Uterus (tissue), 3 donors: ENCODE measurements at regions not wholly inside any gene's neighbourhood (a gene's known extent, or its start where the extent isn't known, plus 50 kb on each side); places are given as distances from the start of the nearest gene placed in this dataset.

ENCODE experiments used
- DNase-seq, 2 donors: peaks; one replicate each; pipeline ENCODE4 v3.0.0-alpha.2; 2019 to 2020
- H3K27ac ChIP-seq, 2 donors: fragments of 200-600 bp; sonication (generic); 1 replicate in 1 of 2; 2 replicates in 1 of 2; pipeline ENCODE4 v1.5.1; 2016 to 2018
- H3K27me3 ChIP-seq, 2 donors: fragments of 200-600 bp; sonication (generic); one replicate each; pipeline ENCODE4 v1.5.1; 2018 to 2019; ENCODE audit warnings: control low read depth in 1 of 2
- H3K36me3 ChIP-seq, 2 donors: fragments of 200-600 bp; sonication (generic); one replicate each; pipeline ENCODE4 v1.5.1; 2019; ENCODE audit warnings: control low read depth in 1 of 2
- H3K4me1 ChIP-seq, 2 donors: fragments of 200-600 bp; sonication (generic); one replicate each; pipeline ENCODE4 v1.5.1; 2018 to 2019; ENCODE audit warnings: control low read depth in 1 of 2
- H3K4me3 ChIP-seq, 2 donors: fragments of 200-600 bp; sonication (generic); 1 replicate in 1 of 2; 2 replicates in 1 of 2; pipeline ENCODE4 v1.5.1; 2018 to 2019; ENCODE audit warnings: mild to moderate bottlenecking in 1 of 2
- H3K9me3 ChIP-seq, 2 donors: fragments of 200-600 bp; sonication (generic); one replicate each; pipeline ENCODE4 v1.5.1; 2019; ENCODE audit warnings: control low read depth in 1 of 2
- POLR2A ChIP-seq, 2 donors: fragments of 450-650 bp; IDR thresholded peaks; one replicate each; pipeline ENCODE4 v1.6.1; 2016; ENCODE audit warnings: antibody characterized with exemption in 2 of 2, mild to moderate bottlenecking in 1 of 2, moderate library complexity in 1 of 2
- intact Hi-C: fragments of 100-400 bp; cut with DNase I; formaldehyde crosslinking; loops from one replicate; pipeline ENCODE4 v1.15.1; 2023; ENCODE audit warnings: low total_unique reads
- TF ChIP-seq, protein P1 (sequence below), 4 experiments: fragments of 200-600 bp in 2 of 4; fragments of 450-650 bp in 2 of 4; sonication (generic) in 2 of 4; IDR thresholded peaks; one replicate each; pipeline ENCODE4 v1.5.1; 2016 to 2019; ENCODE audit warnings: antibody characterized with exemption in 4 of 4, mild to moderate bottlenecking in 2 of 4, moderate library complexity in 1 of 4
- donor health status: DM: yes; HTN: yes; CAD: no.

DNA sequence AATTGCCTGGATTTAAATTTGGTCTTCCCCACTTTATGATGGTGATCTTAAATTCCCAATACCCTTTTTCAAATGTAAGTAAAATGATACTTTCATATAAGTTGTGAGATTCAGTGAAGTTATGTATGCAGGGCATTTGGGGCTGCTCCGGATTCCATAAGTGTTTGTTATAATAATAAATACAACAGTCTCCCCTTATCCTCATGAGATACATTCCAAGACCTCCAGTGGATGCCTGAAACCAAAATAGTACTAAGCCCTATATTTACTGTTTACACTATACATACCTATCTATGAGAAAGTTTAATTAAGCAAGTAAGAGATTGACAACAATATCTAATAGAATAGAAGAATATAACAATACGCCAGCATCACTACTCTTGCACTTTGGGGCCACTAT lies 2237.8 kb downstream of the PCDH9 start:
- TF ChIP-seq, protein P1, sequence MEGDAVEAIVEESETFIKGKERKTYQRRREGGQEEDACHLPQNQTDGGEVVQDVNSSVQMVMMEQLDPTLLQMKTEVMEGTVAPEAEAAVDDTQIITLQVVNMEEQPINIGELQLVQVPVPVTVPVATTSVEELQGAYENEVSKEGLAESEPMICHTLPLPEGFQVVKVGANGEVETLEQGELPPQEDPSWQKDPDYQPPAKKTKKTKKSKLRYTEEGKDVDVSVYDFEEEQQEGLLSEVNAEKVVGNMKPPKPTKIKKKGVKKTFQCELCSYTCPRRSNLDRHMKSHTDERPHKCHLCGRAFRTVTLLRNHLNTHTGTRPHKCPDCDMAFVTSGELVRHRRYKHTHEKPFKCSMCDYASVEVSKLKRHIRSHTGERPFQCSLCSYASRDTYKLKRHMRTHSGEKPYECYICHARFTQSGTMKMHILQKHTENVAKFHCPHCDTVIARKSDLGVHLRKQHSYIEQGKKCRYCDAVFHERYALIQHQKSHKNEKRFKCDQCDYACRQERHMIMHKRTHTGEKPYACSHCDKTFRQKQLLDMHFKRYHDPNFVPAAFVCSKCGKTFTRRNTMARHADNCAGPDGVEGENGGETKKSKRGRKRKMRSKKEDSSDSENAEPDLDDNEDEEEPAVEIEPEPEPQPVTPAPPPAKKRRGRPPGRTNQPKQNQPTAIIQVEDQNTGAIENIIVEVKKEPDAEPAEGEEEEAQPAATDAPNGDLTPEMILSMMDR (IDR thresholded peaks at IDR 0.05), result no peak
- TF ChIP-seq POLR2A (IDR thresholded peaks at IDR 0.05), result no peak
- Histone ChIP-seq H3K36me3 (no peaks in the 10 kb centered on the region), H3K9me3 (no peaks in the 10 kb centered on the region), H3K27ac (no peak overlapping the region), H3K27me3 (no peaks in the 10 kb centered on the region), H3K4me3 (no peak overlapping the region), H3K4me1 (no peaks in the 10 kb centered on the region)
- intact Hi-C loops, result no loop called here
- no peak for DNase-seq

DNA sequence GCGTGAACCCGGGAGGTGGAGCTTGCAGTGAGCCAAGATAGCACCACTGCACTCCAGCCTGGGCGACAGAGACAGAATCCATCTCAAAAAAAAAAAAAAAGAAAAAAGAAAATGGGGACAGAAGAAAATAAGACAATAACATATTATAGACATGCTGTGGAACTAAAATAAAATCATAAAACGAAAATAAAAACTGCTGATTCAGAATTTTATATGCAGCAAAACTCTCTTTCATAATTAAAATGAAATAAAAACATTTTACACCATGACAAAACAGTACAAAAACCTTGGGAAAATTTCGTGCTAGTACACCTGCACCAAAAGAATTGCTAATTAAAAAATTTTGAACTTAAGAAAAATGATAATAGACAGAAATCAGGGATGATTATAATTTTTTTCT lies 2245.1 kb downstream of the PCDH9 start:
- Histone ChIP-seq H3K27ac (no peak overlapping the region), H3K36me3 (no peaks in the 10 kb centered on the region), H3K9me3 (no peaks in the 10 kb centered on the region), H3K4me1 (no peaks in the 10 kb centered on the region), H3K27me3 (no peaks in the 10 kb centered on the region), H3K4me3 (no peak overlapping the region)
- intact Hi-C loops, result no loop called here
- DNase-seq, result no peak
- no peak for TF ChIP-seq POLR2A (IDR thresholded peaks at IDR 0.05)
- TF ChIP-seq, protein P1 (IDR thresholded peaks at IDR 0.05), result no peak

DNA sequence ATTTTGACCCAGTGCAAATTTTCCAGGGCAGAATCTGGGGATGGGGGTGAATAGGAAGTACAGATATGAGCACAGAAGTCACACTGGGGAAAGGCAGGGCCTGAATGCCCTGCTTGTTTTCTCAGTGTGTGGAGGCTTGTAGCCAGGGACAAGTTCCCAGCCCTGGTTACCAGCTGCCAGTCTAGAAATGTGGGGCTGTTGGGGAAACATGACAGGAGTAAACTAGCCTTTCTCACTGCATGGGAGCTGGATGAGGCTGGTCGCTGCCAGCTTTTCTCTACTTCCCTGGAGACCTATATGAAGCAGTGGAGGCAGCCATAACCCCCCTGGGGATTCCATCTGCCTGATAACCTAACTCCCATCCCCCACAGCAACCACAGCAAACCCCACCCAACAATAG lies 2267.7 kb downstream of the PCDH9 start:
- Histone ChIP-seq H3K27ac (no peak overlapping the region), H3K36me3 (no peaks in the 10 kb centered on the region), H3K9me3 (no peaks in the 10 kb centered on the region), H3K4me3 (no peak overlapping the region), H3K4me1 (no peaks in the 10 kb centered on the region), H3K27me3 (no peaks in the 10 kb centered on the region)
- intact Hi-C loops, result no loop called here
- TF ChIP-seq POLR2A (IDR thresholded peaks at IDR 0.05), result no peak
- TF ChIP-seq, protein P1 (IDR thresholded peaks at IDR 0.05), result no peak
- DNase-seq, result no peak

DNA sequence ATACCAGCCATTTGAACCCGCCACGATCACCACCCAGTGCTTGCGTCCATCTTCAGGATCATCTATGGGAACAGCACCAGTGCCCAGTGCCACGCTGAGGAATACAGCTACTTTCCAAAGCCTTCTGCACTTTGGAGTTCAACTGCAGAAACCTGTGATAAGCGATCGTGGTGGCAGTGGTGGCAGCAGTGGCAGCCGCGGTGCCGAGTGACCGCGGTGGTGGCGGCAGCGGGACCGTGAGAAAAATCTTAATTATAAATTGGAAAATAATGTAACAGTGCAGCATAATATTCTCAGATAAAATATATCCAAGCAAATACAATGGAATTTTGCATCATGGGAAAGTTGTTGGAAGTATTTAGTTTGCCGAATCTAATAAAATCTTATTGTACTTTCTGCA lies 2270.9 kb downstream of the PCDH9 start:
- TF ChIP-seq, protein P1 (IDR thresholded peaks at IDR 0.05), result no peak
- no peak for TF ChIP-seq POLR2A (IDR thresholded peaks at IDR 0.05)
- H3K4me3 ChIP-seq, result no peak overlapping the region
- no peaks in the 10 kb centered on the region for H3K4me1 ChIP-seq
- intact Hi-C loops, result no loop called here
- no peaks in the 10 kb centered on the region for H3K27me3 ChIP-seq
- no peak for DNase-seq
- H3K27ac ChIP-seq, result no peak overlapping the region
- H3K9me3 ChIP-seq, result no peaks in the 10 kb centered on the region
- H3K36me3 ChIP-seq, result no peaks in the 10 kb centered on the region

DNA sequence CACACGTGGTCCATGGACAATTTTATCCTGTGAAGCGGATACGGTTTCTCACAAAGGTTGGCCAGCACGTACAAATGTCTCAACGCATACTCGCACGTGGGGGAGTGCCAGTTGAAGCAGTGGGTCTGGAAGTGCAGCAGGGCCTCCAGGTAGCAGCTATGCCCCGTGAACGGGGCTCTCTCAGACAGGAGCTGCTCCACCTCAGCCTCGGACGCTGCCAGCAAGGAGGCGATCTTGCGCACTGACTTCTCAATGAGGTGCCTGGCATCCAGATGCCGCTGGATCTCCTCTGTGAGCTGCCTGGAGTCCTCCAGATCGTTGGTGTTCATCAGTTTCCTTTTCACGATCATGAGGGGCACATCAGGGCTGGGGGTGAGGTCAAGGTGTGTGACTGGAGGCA lies 2272.0 kb downstream of the PCDH9 start:
- intact Hi-C loops, result no loop called here
- TF ChIP-seq, protein P1 (IDR thresholded peaks at IDR 0.05), result no peak
- TF ChIP-seq POLR2A (IDR thresholded peaks at IDR 0.05), result no peak
- Histone ChIP-seq H3K4me3 (no peak overlapping the region), H3K27me3 (no peaks in the 10 kb centered on the region), H3K36me3 (no peaks in the 10 kb centered on the region), H3K9me3 (no peaks in the 10 kb centered on the region), H3K27ac (no peak overlapping the region), H3K4me1 (no peaks in the 10 kb centered on the region)
- DNase-seq, result no peak
